Endothelial cell of umbilical vein (primary cell): ENCODE measurements at regions not wholly inside any gene's neighbourhood (a gene's known extent, or its start where the extent isn't known, plus 50 kb on each side); places are given as distances from the start of the nearest gene placed in this dataset.

ENCODE experiments used
- EZH2 ChIP-seq: IDR thresholded peaks from 2 replicates; pipeline ENCODE4 v1.6.1; 2012; ENCODE audit warnings: borderline replicate concordance, low read depth, mild to moderate bottlenecking, moderate library complexity, low read length, inconsistent platforms; ENCODE audit not compliant: severe bottlenecking
- POLR2A ChIP-seq: IDR thresholded peaks from 2 replicates; pipeline ENCODE4 v1.6.1; 2012; ENCODE audit warnings: low read depth, mild to moderate bottlenecking, control low read depth, low read length
- POLR2AphosphoS5 ChIP-seq: IDR thresholded peaks from 2 replicates; pipeline ENCODE4 v1.6.1; 2012; ENCODE audit warnings: low read depth, mild to moderate bottlenecking, control low read depth, low read length, moderate library complexity; ENCODE audit not compliant: insufficient read depth
- TF ChIP-seq, protein P1 (sequence below), 2 donors: IDR thresholded peaks; 1 replicate in 1 of 2; 2 replicates in 1 of 2; pipeline ENCODE4 v1.5.1; 2011; ENCODE audit warnings: low read length in 2 of 2, mild to moderate bottlenecking in 2 of 2, moderate library complexity in 2 of 2, control low read depth in 1 of 2, inconsistent platforms in 1 of 2, low read depth in 1 of 2; ENCODE audit not compliant: insufficient read depth in 1 of 2; ENCODE audit errors: extremely low read depth in 1 of 2

- TF ChIP-seq POLR2A (no peak), POLR2AphosphoS5 (no peak), EZH2 (no peak)
- TF ChIP-seq, protein P1, sequence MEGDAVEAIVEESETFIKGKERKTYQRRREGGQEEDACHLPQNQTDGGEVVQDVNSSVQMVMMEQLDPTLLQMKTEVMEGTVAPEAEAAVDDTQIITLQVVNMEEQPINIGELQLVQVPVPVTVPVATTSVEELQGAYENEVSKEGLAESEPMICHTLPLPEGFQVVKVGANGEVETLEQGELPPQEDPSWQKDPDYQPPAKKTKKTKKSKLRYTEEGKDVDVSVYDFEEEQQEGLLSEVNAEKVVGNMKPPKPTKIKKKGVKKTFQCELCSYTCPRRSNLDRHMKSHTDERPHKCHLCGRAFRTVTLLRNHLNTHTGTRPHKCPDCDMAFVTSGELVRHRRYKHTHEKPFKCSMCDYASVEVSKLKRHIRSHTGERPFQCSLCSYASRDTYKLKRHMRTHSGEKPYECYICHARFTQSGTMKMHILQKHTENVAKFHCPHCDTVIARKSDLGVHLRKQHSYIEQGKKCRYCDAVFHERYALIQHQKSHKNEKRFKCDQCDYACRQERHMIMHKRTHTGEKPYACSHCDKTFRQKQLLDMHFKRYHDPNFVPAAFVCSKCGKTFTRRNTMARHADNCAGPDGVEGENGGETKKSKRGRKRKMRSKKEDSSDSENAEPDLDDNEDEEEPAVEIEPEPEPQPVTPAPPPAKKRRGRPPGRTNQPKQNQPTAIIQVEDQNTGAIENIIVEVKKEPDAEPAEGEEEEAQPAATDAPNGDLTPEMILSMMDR (IDR thresholded peaks at IDR 0.05; ENCODE audit: extremely low read depth in 1 of 2, insufficient read depth in 1 of 2, low read depth in 1 of 2, low read length in 2 of 2): no peak
Measured at GRCh38 chr21:21734088-21734487, 735.9 kb downstream of the NCAM2 start.
